Skin epidermis (tissue), 12 donors: ENCODE measurements at regions not wholly inside any gene's neighbourhood (a gene's known extent, or its start where the extent isn't known, plus 50 kb on each side); places are given as distances from the start of the nearest gene placed in this dataset.

Experiments
- H3K27ac ChIP-seq, 21 experiments: fragments of 200-600 bp; sonication (generic) in 11 of 21; one replicate each; pipeline ENCODE4 v1.5.0; 2020; ENCODE audit warnings: mild to moderate bottlenecking in 3 of 21, inconsistent platforms in 2 of 21, moderate library complexity in 2 of 21
- H3K4me3 ChIP-seq, 7 experiments: fragments of 200-600 bp; sonication (generic) in 2 of 7; one replicate each; pipeline ENCODE4 v1.5.0; 2020; ENCODE audit warnings: inconsistent platforms in 2 of 7, mild to moderate bottlenecking in 2 of 7, moderate library complexity in 1 of 7

- Histone ChIP-seq H3K27ac (no peak overlapping the region), H3K4me3 (no peak overlapping the region)
Observed at GRCh38 chr22:49418943-49419342, 408.7 kb downstream of the BRD1 start.

- Histone ChIP-seq H3K4me3 (no peak overlapping the region), H3K27ac (no peak overlapping the region)
Observed at GRCh38 chr22:49418341-49418894, 409.3 kb downstream of the BRD1 start.

GRCh38 chr22:49417833-49418232, 409.8 kb downstream of the BRD1 start:
- Histone ChIP-seq H3K27ac (no peak overlapping the region), H3K4me3 (no peak overlapping the region)

- no peak overlapping the region for H3K27ac ChIP-seq
- no peak overlapping the region for H3K4me3 ChIP-seq
Observed at GRCh38 chr22:49417326-49417725, 410.3 kb downstream of the BRD1 start.

- no peak overlapping the region for H3K27ac ChIP-seq
- H3K4me3 ChIP-seq: no peak overlapping the region
Observed at GRCh38 chr22:49415151-49415951, 412.3 kb downstream of the BRD1 start.

- H3K27ac ChIP-seq: no peak overlapping the region
- H3K4me3 ChIP-seq: no peak overlapping the region
Observed at GRCh38 chr22:49413551-49413950, 414.1 kb downstream of the BRD1 start.

GRCh38 chr22:49413146-49413545, 414.5 kb downstream of the BRD1 start:
- H3K4me3 ChIP-seq: no peak overlapping the region
- H3K27ac ChIP-seq: no peak overlapping the region

- H3K27ac ChIP-seq: no peak overlapping the region
- H3K4me3 ChIP-seq: no peak overlapping the region
Observed at GRCh38 chr22:49412236-49412635, 415.4 kb downstream of the BRD1 start.

GRCh38 chr22:49411236-49411635, 416.4 kb downstream of the BRD1 start:
- no peak overlapping the region for H3K27ac ChIP-seq
- H3K4me3 ChIP-seq: no peak overlapping the region

- Histone ChIP-seq H3K27ac (no peak overlapping the region), H3K4me3 (no peak overlapping the region)
Observed at GRCh38 chr22:49408102-49408836, 419.4 kb downstream of the BRD1 start.

- Histone ChIP-seq H3K27ac (no peak overlapping the region), H3K4me3 (no peak overlapping the region)
Observed at GRCh38 chr22:49406879-49407587, 420.6 kb downstream of the BRD1 start.

- no peak overlapping the region for H3K4me3 ChIP-seq
- no peak overlapping the region for H3K27ac ChIP-seq
Observed at GRCh38 chr22:49406047-49406650, 421.5 kb downstream of the BRD1 start.

GRCh38 chr22:49405590-49405989, 422.1 kb downstream of the BRD1 start:
- H3K27ac ChIP-seq: no peak overlapping the region

GRCh38 chr22:49404576-49405241, 423.0 kb downstream of the BRD1 start:
- Histone ChIP-seq H3K4me3 (no peak overlapping the region), H3K27ac (no peak overlapping the region)

More at GRCh38 chr22:49405590-49405989, 422.1 kb downstream of the BRD1 start:
- no peak overlapping the region for H3K4me3 ChIP-seq

- Histone ChIP-seq H3K27ac (no peak overlapping the region), H3K4me3 (no peak overlapping the region)
Observed at GRCh38 chr22:49404020-49404419, 423.7 kb downstream of the BRD1 start.

- no peak overlapping the region for H3K27ac ChIP-seq
- no peak overlapping the region for H3K4me3 ChIP-seq
Observed at GRCh38 chr22:49403102-49403501, 424.6 kb downstream of the BRD1 start.

GRCh38 chr22:49402169-49402568, 425.5 kb downstream of the BRD1 start:
- H3K27ac ChIP-seq: no peak overlapping the region
- H3K4me3 ChIP-seq: no peak overlapping the region

GRCh38 chr22:49400941-49401598, 426.6 kb downstream of the BRD1 start:
- no peak overlapping the region for H3K27ac ChIP-seq

More at GRCh38 chr22:49400941-49401598, 426.6 kb downstream of the BRD1 start:
- H3K4me3 ChIP-seq: no peak overlapping the region
